Lung (tissue), 11 donors: ENCODE measurements at regions not wholly inside any gene's neighbourhood (a gene's known extent, or its start where the extent isn't known, plus 50 kb on each side); places are given as distances from the start of the nearest gene placed in this dataset.

Experiments
- ATAC-seq: fragments of 200-7000 bp; cut with Tn5 transposase; one replicate; pipeline ENCODE4 v1.9.1; 2020; ENCODE audit warnings: moderate number of reproducible peaks; ENCODE audit not compliant: insufficient read depth, low FRiP score
- DNase-seq, 3 donors: peaks; one replicate each; pipeline ENCODE4 v3.0.0-alpha.2; 2013 to 2017
- H3K27ac ChIP-seq, 2 donors: one replicate each; pipeline ENCODE4 v1.5.1; 2013; ENCODE audit warnings: mild to moderate bottlenecking in 2 of 2, moderate library complexity in 2 of 2, control low read depth in 1 of 2, inconsistent platforms in 1 of 2, low read depth in 1 of 2, low read length in 1 of 2
- H3K27me3 ChIP-seq, 3 donors: one replicate each; pipeline ENCODE4 v1.5.1; 2013; ENCODE audit warnings: low read length in 2 of 3; ENCODE audit not compliant: control insufficient read depth in 3 of 3, insufficient read depth in 3 of 3
- H3K36me3 ChIP-seq, 4 donors: one replicate each; pipeline ENCODE4 v1.5.1; 2013; ENCODE audit warnings: low read length in 4 of 4, mild to moderate bottlenecking in 1 of 4, moderate library complexity in 1 of 4; ENCODE audit not compliant: control insufficient read depth in 4 of 4, insufficient read depth in 4 of 4
- H3K4me1 ChIP-seq, 5 donors: one replicate each; pipeline ENCODE4 v1.5.1; 2013; ENCODE audit warnings: low read length in 5 of 5, mild to moderate bottlenecking in 2 of 5, moderate library complexity in 1 of 5; ENCODE audit not compliant: control insufficient read depth in 5 of 5, insufficient read depth in 5 of 5
- H3K4me3 ChIP-seq: one replicate; pipeline ENCODE4 v1.5.1; 2013; ENCODE audit warnings: mild to moderate bottlenecking, control low read depth, moderate library complexity
- H3K9ac ChIP-seq, 2 donors: one replicate each; pipeline ENCODE4 v1.5.1; 2013; ENCODE audit warnings: low read length in 2 of 2, control low read depth in 1 of 2; ENCODE audit not compliant: insufficient read depth in 1 of 2
- H3K9me3 ChIP-seq, 4 donors: one replicate each; pipeline ENCODE4 v1.5.1; 2013; ENCODE audit warnings: low read length in 3 of 4, mild to moderate bottlenecking in 1 of 4, moderate library complexity in 1 of 4; ENCODE audit not compliant: control insufficient read depth in 4 of 4, insufficient read depth in 3 of 4
- WGBS, 2 donors: extraction: QIAGEN DNeasy Blood & Tissue Kit; methylation state at CpG; one replicate each; pipeline ENCODE4 v1.1.7; 2013; 5-methylcytosine and 5-hydroxymethylcytosine counted together
- TF ChIP-seq, protein P1 (sequence below): IDR thresholded peaks from 2 replicates; pipeline ENCODE4 v1.5.1; 2012; ENCODE audit warnings: mild to moderate bottlenecking; ENCODE audit errors: control extremely low read depth, extremely low read depth
- donor health status: control.
- donor health status: control.
- donor health status: Bipolar disorder and iron deficiency.
- donor health status: healthy.
- donor health status: DM: yes; HTN: yes; CAD: no.

DNA sequence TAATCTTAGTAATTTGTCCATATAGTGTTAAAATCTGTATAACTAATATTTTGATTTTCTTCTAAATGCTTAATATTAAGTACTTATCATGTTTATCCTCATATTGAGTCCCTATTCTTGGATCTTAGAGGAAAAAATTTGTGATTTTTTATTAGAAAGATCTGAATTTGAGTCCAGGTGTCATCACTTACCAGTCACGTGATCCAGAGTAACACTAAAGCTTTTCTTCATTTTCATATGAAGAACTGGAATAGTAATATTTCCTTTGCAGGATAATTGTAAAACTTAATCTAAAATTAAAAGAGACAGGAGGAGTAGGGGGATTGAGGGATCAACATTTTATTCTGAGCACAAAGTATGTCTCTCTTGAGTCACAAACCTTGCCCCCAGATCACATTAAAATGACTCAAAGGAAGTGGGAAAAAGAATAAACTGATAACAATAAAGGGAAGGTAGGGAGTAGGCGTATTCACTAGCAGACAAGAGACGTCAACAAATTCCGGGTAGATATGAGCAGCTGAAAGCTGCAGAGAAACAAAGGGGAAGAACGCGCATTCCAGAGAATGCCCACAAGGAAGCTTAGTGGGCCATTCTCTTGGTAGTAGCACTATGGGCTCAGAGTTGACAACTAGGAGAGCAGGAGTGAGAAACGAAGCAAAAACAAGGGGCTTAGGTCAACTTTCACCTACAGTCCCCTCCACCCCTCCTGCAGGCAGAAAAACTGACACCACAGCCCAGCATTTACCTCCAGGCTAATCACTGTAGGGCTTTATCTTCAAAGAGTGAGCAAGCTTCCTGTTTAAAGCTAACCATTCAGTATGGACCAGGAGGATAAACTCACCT, 123.1 kb downstream of the SPRY2 start:
- Histone ChIP-seq H3K9me3 (peaks cover 0 to under 1% (median 0%) of the 10 kb centered on the region in 4 donors), H3K4me3 (no peak overlapping the region), H3K9ac (no peak overlapping the region), H3K27me3 (no peaks in the 10 kb centered on the region), H3K27ac (no peak overlapping the region), H3K4me1 (peaks cover 0 to 3% (median 0%) of the 10 kb centered on the region in 5 donors), H3K36me3 (no peaks in the 10 kb centered on the region)
- 70 to 87% methylated on average over 7 of the region's 7 CpGs for WGBS, 2 donors
- TF ChIP-seq, protein P1, sequence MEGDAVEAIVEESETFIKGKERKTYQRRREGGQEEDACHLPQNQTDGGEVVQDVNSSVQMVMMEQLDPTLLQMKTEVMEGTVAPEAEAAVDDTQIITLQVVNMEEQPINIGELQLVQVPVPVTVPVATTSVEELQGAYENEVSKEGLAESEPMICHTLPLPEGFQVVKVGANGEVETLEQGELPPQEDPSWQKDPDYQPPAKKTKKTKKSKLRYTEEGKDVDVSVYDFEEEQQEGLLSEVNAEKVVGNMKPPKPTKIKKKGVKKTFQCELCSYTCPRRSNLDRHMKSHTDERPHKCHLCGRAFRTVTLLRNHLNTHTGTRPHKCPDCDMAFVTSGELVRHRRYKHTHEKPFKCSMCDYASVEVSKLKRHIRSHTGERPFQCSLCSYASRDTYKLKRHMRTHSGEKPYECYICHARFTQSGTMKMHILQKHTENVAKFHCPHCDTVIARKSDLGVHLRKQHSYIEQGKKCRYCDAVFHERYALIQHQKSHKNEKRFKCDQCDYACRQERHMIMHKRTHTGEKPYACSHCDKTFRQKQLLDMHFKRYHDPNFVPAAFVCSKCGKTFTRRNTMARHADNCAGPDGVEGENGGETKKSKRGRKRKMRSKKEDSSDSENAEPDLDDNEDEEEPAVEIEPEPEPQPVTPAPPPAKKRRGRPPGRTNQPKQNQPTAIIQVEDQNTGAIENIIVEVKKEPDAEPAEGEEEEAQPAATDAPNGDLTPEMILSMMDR: no peak
- ATAC-seq: no peak
- DNase-seq: no peak

DNA sequence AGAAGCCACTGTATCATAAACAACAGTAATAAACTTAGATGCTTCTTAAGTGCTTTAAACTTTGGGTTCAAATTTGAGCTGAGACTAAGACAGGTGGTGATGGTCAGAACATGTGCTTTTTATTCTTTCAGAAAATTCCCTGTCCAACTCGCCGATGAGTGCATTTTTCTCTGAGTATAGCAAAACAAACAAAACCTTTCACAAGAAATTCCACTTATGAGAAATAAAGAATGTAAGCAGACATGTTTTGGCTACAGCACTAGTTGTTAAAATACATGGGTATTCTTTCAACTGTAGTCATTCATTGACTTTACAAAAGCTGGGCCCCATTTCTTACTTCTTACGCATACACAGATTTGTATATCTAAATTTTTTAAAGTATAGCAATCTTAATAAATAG, 125.6 kb downstream of the SPRY2 start:
- peak; percentile 57 for ATAC-seq
- Histone ChIP-seq H3K9me3 (no peaks in the 10 kb centered on the region), H3K27ac (no peak overlapping the region), H3K9ac (no peak overlapping the region), H3K27me3 (no peaks in the 10 kb centered on the region), H3K4me1 (peaks cover 0 to 3% (median 0%) of the 10 kb centered on the region in 5 donors), H3K36me3 (no peaks in the 10 kb centered on the region), H3K4me3 (no peak overlapping the region)
- 48 to 70% methylated on average over 3 of the region's 3 CpGs for WGBS, 2 donors
- peak in 2 of 3 donors; percentile 43 to 58 for DNase-seq
- TF ChIP-seq, protein P1: no peak

DNA sequence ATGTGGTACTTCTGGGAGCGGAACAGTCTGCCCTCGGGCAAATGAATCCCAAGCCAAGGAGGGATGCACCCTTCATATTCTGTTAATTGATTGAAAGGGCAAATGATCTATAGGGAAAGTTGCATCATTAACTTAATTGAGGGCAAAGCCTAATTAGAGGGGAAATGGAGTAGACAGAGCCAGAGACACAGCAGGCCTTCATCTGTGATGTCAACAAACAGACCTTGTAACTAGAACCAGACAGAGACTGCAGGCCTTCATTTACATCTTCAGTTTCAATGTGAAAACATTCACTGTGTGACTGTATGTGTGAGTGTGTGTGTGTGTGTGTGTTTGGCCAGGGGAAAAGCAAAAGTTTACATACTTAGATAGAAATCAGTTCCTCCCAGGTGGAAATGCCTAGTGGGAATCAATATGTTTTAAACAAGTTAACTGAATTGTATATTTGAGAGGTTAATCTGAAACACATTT, 126.4 kb downstream of the SPRY2 start:
- Histone ChIP-seq H3K4me3 (no peak overlapping the region), H3K9ac (no peak overlapping the region), H3K4me1 (peaks cover 0 to 3% (median 0%) of the 10 kb centered on the region in 5 donors), H3K27me3 (no peaks in the 10 kb centered on the region), H3K9me3 (no peaks in the 10 kb centered on the region), H3K36me3 (no peaks in the 10 kb centered on the region), H3K27ac (peak overlapping the region in 1 of 2 donors; percentile 21)
- ATAC-seq (no peak), DNase-seq (peak in 1 of 3 donors; percentile 22)
- WGBS, 2 donors: 74 to 94% methylated on average over 2 of the region's 2 CpGs
- TF ChIP-seq, protein P1: no peak
